Stomach (tissue), 4 donors: ENCODE measurements at regions not wholly inside any gene's neighbourhood (a gene's known extent, or its start where the extent isn't known, plus 50 kb on each side); places are given as distances from the start of the nearest gene placed in this dataset.

Experiments used
- CTCF ChIP-seq, 7 experiments: fragments of 450-650 bp in 4 of 7; fragments of 200-600 bp in 3 of 7; sonication (generic) in 3 of 7; IDR thresholded peaks; one replicate each; pipeline ENCODE4 v1.5.1; 2016 to 2019; ENCODE audit warnings: antibody characterized with exemption in 7 of 7, control low read depth in 2 of 7, mild to moderate bottlenecking in 1 of 7
- EP300 ChIP-seq: sonication (generic); formaldehyde crosslinking; IDR thresholded peaks from one replicate; pipeline ENCODE4 v1.6.1; 2017; ENCODE audit warnings: antibody characterized with exemption
- POLR2A ChIP-seq, 4 donors: fragments of 450-650 bp; IDR thresholded peaks; one replicate each; pipeline ENCODE4 v1.6.1; 2016; ENCODE audit warnings: antibody characterized with exemption in 4 of 4, control low read depth in 2 of 4, mild to moderate bottlenecking in 1 of 4, moderate library complexity in 1 of 4
- POLR2AphosphoS5 ChIP-seq, 3 donors: sonication (generic); formaldehyde crosslinking; IDR thresholded peaks; one replicate each; pipeline ENCODE4 v1.6.1; 2016; ENCODE audit warnings: antibody characterized with exemption in 3 of 3

GRCh38 chr2:11984316-11985158 lies 238.1 kb downstream of the LPIN1 start:
- no peak for TF ChIP-seq POLR2A (IDR thresholded peaks at IDR 0.05)
- no peak for TF ChIP-seq CTCF (IDR thresholded peaks at IDR 0.05)
- TF ChIP-seq POLR2AphosphoS5 (IDR thresholded peaks at IDR 0.05): no peak
- TF ChIP-seq EP300: no peak
